H1 (cell line): ENCODE measurements at regions not wholly inside any gene's neighbourhood (a gene's known extent, or its start where the extent isn't known, plus 50 kb on each side); places are given as distances from the start of the nearest gene placed in this dataset.

Experiments used
- BCL11A ChIP-seq, 2 experiments: IDR thresholded peaks; one replicate each; pipeline ENCODE4 v1.6.1; 2011; ENCODE audit warnings: low read depth in 2 of 2, low read length in 2 of 2, mild to moderate bottlenecking in 2 of 2
- CBX5 ChIP-seq: fragments of 300-800, 300-1000 bp; sonication (generic); IDR thresholded peaks from 2 replicates; pipeline ENCODE4 v1.7.1; 2016; ENCODE audit warnings: antibody characterized with exemption, low read length, low read depth
- CBX8 ChIP-seq: fragments of 300-800, 300-1000 bp; sonication (generic); IDR thresholded peaks from 2 replicates; pipeline ENCODE4 v1.7.1; 2016; ENCODE audit warnings: low read depth, low read length, borderline replicate concordance
- CHD1 ChIP-seq: IDR thresholded peaks from 2 replicates; pipeline ENCODE4 v1.6.1; 2012; ENCODE audit warnings: low read depth, low read length, improper control_type of control experiment
- CREB1 ChIP-seq: IDR thresholded peaks from 2 replicates; pipeline ENCODE4 v1.6.1; 2012; ENCODE audit warnings: inconsistent platforms
- PHF8 ChIP-seq: fragments of 200-600 bp; sonication (generic); conservative IDR thresholded peaks from 2 replicates; pipeline ENCODE4 v1.7.1; 2012; ENCODE audit warnings: low read depth, mild to moderate bottlenecking, inconsistent platforms, low read length, moderate library complexity
- RBBP5 ChIP-seq: IDR thresholded peaks from 2 replicates; pipeline ENCODE4 v1.7.1; 2012; ENCODE audit warnings: low read depth, mild to moderate bottlenecking, inconsistent platforms, low read length, moderate library complexity, borderline replicate concordance
- RXRA ChIP-seq: IDR thresholded peaks from 2 replicates; pipeline ENCODE4 v1.6.1; 2011; ENCODE audit warnings: low read depth, mild to moderate bottlenecking, low read length, moderate library complexity; ENCODE audit not compliant: insufficient read depth
- SIN3A ChIP-seq, 2 experiments: IDR thresholded peaks in 1 of 2; conservative IDR thresholded peaks in 1 of 2; 2 replicates each; pipeline ENCODE4 v1.6.1; 2011 to 2012; ENCODE audit warnings: low read length in 2 of 2, improper control_type of control experiment in 1 of 2, low read depth in 1 of 2, mild to moderate bottlenecking in 1 of 2
- SP1 ChIP-seq: IDR thresholded peaks from 2 replicates; pipeline ENCODE4 v1.6.1; 2011; ENCODE audit warnings: low read depth, low read length
- TAF7 ChIP-seq: optimal IDR thresholded peaks from 2 replicates; pipeline ENCODE3; 2011; ENCODE audit warnings: low read depth, mild to moderate bottlenecking, inconsistent platforms, low read length, moderate library complexity, borderline replicate concordance
- TEAD4 ChIP-seq: IDR thresholded peaks from 2 replicates; pipeline ENCODE4 v1.6.1; 2012; ENCODE audit warnings: low read depth, low read length, inconsistent platforms, mixed read lengths
- TF ChIP-seq, protein P1 (sequence below): fragments of 300-600 bp; sonication (generic); IDR thresholded peaks from 2 replicates; pipeline ENCODE4 v1.7.1; 2012; ENCODE audit warnings: low read length, moderate library complexity, mild to moderate bottlenecking, inconsistent platforms; ENCODE audit not compliant: insufficient replicate concordance

GRCh38 chr3:180421721-180422120 lies 180.2 kb upstream of the TTC14 start (continued):
- TF ChIP-seq, protein P1, sequence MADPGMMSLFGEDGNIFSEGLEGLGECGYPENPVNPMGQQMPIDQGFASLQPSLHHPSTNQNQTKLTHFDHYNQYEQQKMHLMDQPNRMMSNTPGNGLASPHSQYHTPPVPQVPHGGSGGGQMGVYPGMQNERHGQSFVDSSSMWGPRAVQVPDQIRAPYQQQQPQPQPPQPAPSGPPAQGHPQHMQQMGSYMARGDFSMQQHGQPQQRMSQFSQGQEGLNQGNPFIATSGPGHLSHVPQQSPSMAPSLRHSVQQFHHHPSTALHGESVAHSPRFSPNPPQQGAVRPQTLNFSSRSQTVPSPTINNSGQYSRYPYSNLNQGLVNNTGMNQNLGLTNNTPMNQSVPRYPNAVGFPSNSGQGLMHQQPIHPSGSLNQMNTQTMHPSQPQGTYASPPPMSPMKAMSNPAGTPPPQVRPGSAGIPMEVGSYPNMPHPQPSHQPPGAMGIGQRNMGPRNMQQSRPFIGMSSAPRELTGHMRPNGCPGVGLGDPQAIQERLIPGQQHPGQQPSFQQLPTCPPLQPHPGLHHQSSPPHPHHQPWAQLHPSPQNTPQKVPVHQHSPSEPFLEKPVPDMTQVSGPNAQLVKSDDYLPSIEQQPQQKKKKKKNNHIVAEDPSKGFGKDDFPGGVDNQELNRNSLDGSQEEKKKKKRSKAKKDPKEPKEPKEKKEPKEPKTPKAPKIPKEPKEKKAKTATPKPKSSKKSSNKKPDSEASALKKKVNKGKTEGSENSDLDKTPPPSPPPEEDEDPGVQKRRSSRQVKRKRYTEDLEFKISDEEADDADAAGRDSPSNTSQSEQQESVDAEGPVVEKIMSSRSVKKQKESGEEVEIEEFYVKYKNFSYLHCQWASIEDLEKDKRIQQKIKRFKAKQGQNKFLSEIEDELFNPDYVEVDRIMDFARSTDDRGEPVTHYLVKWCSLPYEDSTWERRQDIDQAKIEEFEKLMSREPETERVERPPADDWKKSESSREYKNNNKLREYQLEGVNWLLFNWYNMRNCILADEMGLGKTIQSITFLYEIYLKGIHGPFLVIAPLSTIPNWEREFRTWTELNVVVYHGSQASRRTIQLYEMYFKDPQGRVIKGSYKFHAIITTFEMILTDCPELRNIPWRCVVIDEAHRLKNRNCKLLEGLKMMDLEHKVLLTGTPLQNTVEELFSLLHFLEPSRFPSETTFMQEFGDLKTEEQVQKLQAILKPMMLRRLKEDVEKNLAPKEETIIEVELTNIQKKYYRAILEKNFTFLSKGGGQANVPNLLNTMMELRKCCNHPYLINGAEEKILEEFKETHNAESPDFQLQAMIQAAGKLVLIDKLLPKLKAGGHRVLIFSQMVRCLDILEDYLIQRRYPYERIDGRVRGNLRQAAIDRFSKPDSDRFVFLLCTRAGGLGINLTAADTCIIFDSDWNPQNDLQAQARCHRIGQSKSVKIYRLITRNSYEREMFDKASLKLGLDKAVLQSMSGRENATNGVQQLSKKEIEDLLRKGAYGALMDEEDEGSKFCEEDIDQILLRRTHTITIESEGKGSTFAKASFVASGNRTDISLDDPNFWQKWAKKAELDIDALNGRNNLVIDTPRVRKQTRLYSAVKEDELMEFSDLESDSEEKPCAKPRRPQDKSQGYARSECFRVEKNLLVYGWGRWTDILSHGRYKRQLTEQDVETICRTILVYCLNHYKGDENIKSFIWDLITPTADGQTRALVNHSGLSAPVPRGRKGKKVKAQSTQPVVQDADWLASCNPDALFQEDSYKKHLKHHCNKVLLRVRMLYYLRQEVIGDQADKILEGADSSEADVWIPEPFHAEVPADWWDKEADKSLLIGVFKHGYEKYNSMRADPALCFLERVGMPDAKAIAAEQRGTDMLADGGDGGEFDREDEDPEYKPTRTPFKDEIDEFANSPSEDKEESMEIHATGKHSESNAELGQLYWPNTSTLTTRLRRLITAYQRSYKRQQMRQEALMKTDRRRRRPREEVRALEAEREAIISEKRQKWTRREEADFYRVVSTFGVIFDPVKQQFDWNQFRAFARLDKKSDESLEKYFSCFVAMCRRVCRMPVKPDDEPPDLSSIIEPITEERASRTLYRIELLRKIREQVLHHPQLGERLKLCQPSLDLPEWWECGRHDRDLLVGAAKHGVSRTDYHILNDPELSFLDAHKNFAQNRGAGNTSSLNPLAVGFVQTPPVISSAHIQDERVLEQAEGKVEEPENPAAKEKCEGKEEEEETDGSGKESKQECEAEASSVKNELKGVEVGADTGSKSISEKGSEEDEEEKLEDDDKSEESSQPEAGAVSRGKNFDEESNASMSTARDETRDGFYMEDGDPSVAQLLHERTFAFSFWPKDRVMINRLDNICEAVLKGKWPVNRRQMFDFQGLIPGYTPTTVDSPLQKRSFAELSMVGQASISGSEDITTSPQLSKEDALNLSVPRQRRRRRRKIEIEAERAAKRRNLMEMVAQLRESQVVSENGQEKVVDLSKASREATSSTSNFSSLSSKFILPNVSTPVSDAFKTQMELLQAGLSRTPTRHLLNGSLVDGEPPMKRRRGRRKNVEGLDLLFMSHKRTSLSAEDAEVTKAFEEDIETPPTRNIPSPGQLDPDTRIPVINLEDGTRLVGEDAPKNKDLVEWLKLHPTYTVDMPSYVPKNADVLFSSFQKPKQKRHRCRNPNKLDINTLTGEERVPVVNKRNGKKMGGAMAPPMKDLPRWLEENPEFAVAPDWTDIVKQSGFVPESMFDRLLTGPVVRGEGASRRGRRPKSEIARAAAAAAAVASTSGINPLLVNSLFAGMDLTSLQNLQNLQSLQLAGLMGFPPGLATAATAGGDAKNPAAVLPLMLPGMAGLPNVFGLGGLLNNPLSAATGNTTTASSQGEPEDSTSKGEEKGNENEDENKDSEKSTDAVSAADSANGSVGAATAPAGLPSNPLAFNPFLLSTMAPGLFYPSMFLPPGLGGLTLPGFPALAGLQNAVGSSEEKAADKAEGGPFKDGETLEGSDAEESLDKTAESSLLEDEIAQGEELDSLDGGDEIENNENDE = no peak
- TF ChIP-seq PHF8 = no peak
- no peak for TF ChIP-seq CBX8
- TF ChIP-seq TEAD4 = no peak
- no peak for TF ChIP-seq TAF7
- TF ChIP-seq CBX5 = no peak
- TF ChIP-seq RXRA = no peak
- no peak for TF ChIP-seq SIN3A (conservative IDR thresholded peaks at IDR 0.05 in 1 of 2, IDR thresholded peaks at IDR 0.05 in 1 of 2; ENCODE audit: low read depth in 1 of 2, low read length in 2 of 2)
- no peak for TF ChIP-seq BCL11A (IDR thresholded peaks at IDR 0.05; ENCODE audit: low read depth in 2 of 2, low read length in 2 of 2)
- TF ChIP-seq CHD1 = no peak
- no peak for TF ChIP-seq CREB1
- TF ChIP-seq RBBP5 = no peak
- no peak for TF ChIP-seq SP1
